ENCODE measurements at regions not wholly inside any gene's neighbourhood (a gene's known extent, or its start where the extent isn't known, plus 50 kb on each side); places are given as distances from the start of the nearest gene placed in this dataset.

- no peak for DNase-seq (ENCODE audit: low spot score)
Measured at GRCh38 chrX:128818690-128819089, 704.6 kb downstream of the SMARCA1 start.

GRCh38 chrX:128816919-128817318 lies 706.4 kb downstream of the SMARCA1 start:
- peak in 2 of 4 experiments; percentile 10 to 22 for TF ChIP-seq CTCF (IDR thresholded peaks at IDR 0.05)
- TF ChIP-seq POLR2AphosphoS5 (IDR thresholded peaks at IDR 0.05) = no peak
- intact Hi-C loops (cut with DNase I) = no loop called here
- WGBS = 24% methylated on average over 3 of the region's 3 CpGs

More at GRCh38 chrX:128818690-128819089, 704.6 kb downstream of the SMARCA1 start:
- no peak for TF ChIP-seq CTCF (IDR thresholded peaks at IDR 0.05)
- TF ChIP-seq POLR2AphosphoS5 (IDR thresholded peaks at IDR 0.05) = no peak
- H3K9me3 ChIP-seq = no peaks in the 10 kb centered on the region
- intact Hi-C loops (cut with DNase I) = no loop called here
- no peaks in the 10 kb centered on the region for H3K4me1 ChIP-seq (replicated peaks)
- WGBS = 88% methylated on average over 5 of the region's 5 CpGs
- no peak overlapping the region for H3K27ac ChIP-seq
- H3K36me3 ChIP-seq = no peaks in the 10 kb centered on the region
- H3K4me3 ChIP-seq = no peak overlapping the region
- H3K27me3 ChIP-seq (replicated peaks; ENCODE audit: insufficient read depth) = no peaks in the 10 kb centered on the region

GRCh38 chrX:128807367-128807766 lies 715.9 kb downstream of the SMARCA1 start:
- Histone ChIP-seq H3K4me1 (replicated peaks) (no peaks in the 10 kb centered on the region), H3K36me3 (no peaks in the 10 kb centered on the region), H3K27me3 (replicated peaks; ENCODE audit: insufficient read depth) (no peaks in the 10 kb centered on the region), H3K4me3 (no peak overlapping the region), H3K27ac (no peak overlapping the region), H3K9me3 (no peaks in the 10 kb centered on the region)
- WGBS = 59% methylated on average over 3 of the region's 3 CpGs
- TF ChIP-seq POLR2A (IDR thresholded peaks at IDR 0.05) (no peak), CTCF (IDR thresholded peaks at IDR 0.05) (no peak), POLR2AphosphoS5 (IDR thresholded peaks at IDR 0.05) (no peak)
- no peak for DNase-seq (ENCODE audit: low spot score)
- intact Hi-C loops (cut with DNase I) = no loop called here

More at GRCh38 chrX:128816919-128817318, 706.4 kb downstream of the SMARCA1 start:
- H3K9me3 ChIP-seq = no peaks in the 10 kb centered on the region
- H3K27ac ChIP-seq = no peak overlapping the region
- H3K36me3 ChIP-seq = no peaks in the 10 kb centered on the region
- no peaks in the 10 kb centered on the region for H3K27me3 ChIP-seq (replicated peaks; ENCODE audit: insufficient read depth)
- no peak overlapping the region for H3K4me3 ChIP-seq
- H3K4me1 ChIP-seq (replicated peaks) = no peaks in the 10 kb centered on the region
- no peak for DNase-seq (ENCODE audit: low spot score)

- TF ChIP-seq POLR2A (IDR thresholded peaks at IDR 0.05) (no peak), CTCF (IDR thresholded peaks at IDR 0.05) (no peak), POLR2AphosphoS5 (IDR thresholded peaks at IDR 0.05) (no peak)
- WGBS = 63% methylated on average over 2 of the region's 2 CpGs
- intact Hi-C loops (cut with DNase I) = no loop called here
- H3K4me1 ChIP-seq (replicated peaks) = no peaks in the 10 kb centered on the region
- no peaks in the 10 kb centered on the region for H3K27me3 ChIP-seq (replicated peaks; ENCODE audit: insufficient read depth)
- no peak for DNase-seq (ENCODE audit: low spot score)
- no peaks in the 10 kb centered on the region for H3K36me3 ChIP-seq
- no peak overlapping the region for H3K27ac ChIP-seq
- H3K9me3 ChIP-seq = no peaks in the 10 kb centered on the region
- no peak overlapping the region for H3K4me3 ChIP-seq
Measured at GRCh38 chrX:128805236-128805635, 718.1 kb downstream of the SMARCA1 start.

- Histone ChIP-seq H3K27me3 (replicated peaks; ENCODE audit: insufficient read depth) (no peaks in the 10 kb centered on the region), H3K27ac (no peak overlapping the region), H3K9me3 (no peaks in the 10 kb centered on the region), H3K36me3 (no peaks in the 10 kb centered on the region), H3K4me3 (no peak overlapping the region), H3K4me1 (replicated peaks) (no peaks in the 10 kb centered on the region)
- 80% methylated on average over 2 of the region's 2 CpGs for WGBS
- no peak for DNase-seq (ENCODE audit: low spot score)
- intact Hi-C loops (cut with DNase I) = no loop called here
- TF ChIP-seq POLR2A (IDR thresholded peaks at IDR 0.05) (no peak), POLR2AphosphoS5 (IDR thresholded peaks at IDR 0.05) (no peak), CTCF (IDR thresholded peaks at IDR 0.05) (no peak)
Measured at GRCh38 chrX:128804828-128805227, 718.5 kb downstream of the SMARCA1 start.

Data from prostate gland (tissue), 2 donors.